HCT116 (cell line): ENCODE measurements at regions not wholly inside any gene's neighbourhood (a gene's known extent, or its start where the extent isn't known, plus 50 kb on each side); places are given as distances from the start of the nearest gene placed in this dataset.

Experiments used
- ATAC-seq: fragments of 200-7000 bp; cut with Tn5 transposase; 2 replicates; pipeline ENCODE4 v1.9.1; 2020; ENCODE audit warnings: mild to moderate bottlenecking, moderate library complexity
- BruUV-seq: library from RNA; stranded (reverse); fragments of 400-500 nt; replicated peaks from 2 replicates; lab custom pipeline; 2021; lab: Mats Ljungman, UMichigan
- CTCF ChIA-PET: fragments of 300-600 bp; sonication (Branson Sonifier 250); formaldehyde crosslinking; loops from one replicate; lab custom pipeline; 2021; ENCODE audit warnings: antibody characterized with exemption; lab: Charles Lee
- POLR2A ChIA-PET: fragments of 300-600, 350-600 bp; sonication (Branson Sonifier 250); formaldehyde crosslinking; loops from one replicate; lab custom pipeline; 2021; ENCODE audit warnings: antibody characterized with exemption; lab: Charles Lee
- RAD21 ChIA-PET, 2 experiments: fragments of 300-600 bp; sonication (Branson Sonifier 250); formaldehyde crosslinking; loops; one replicate each; lab custom pipeline; 2023; ENCODE audit warnings: low total read pairs in 2 of 2; ENCODE audit not compliant: uncharacterized antibody in 2 of 2, unreplicated experiment in 2 of 2, low non-redundant PET in 1 of 2; lab: Charles Lee
- DNase-seq: peaks from one replicate; pipeline ENCODE4 v3.0.0-alpha.2; 2010; ENCODE audit warnings: low read depth, low spot score
- H2AFZ ChIP-seq: fragments of 200-600 bp; shearing (Covaris generic), sonication (generic); 2 replicates; pipeline ENCODE4 v1.6.1; 2017; ENCODE audit warnings: low read depth, mixed run types, mixed read lengths, antibody characterized with exemption, low read length; ENCODE audit not compliant: poor library complexity, severe bottlenecking
- H3K27ac ChIP-seq: 2 replicates; pipeline ENCODE4 v1.5.1; 2012; ENCODE audit warnings: low read depth, low read length
- H3K27me3 ChIP-seq: fragments of 200-600 bp; sonication (generic); 2 replicates; pipeline ENCODE4 v1.6.1; 2016; ENCODE audit warnings: mixed run types, low read length, mixed read lengths; ENCODE audit not compliant: insufficient read depth
- H3K36me3 ChIP-seq, 2 experiments: fragments of 200-500 bp in 1 of 2; fragments of 200-600 bp in 1 of 2; sonication (Bioruptor generic) in 1 of 2; sonication (generic) in 1 of 2; 2 replicates each; pipeline versions ENCODE4 v1.5.1 to v1.6.1; 2014 to 2016; ENCODE audit warnings: low read length in 2 of 2, inconsistent platforms in 1 of 2, mixed read lengths in 1 of 2, mixed run types in 1 of 2; ENCODE audit not compliant: insufficient read depth in 2 of 2, control insufficient read depth in 1 of 2
- H3K4me1 ChIP-seq, 2 experiments: fragments of 200-600 bp in 1 of 2; sonication (generic) in 1 of 2; 2 replicates each; pipeline versions ENCODE4 v1.5.1 to v1.6.1; 2012 to 2017; ENCODE audit warnings: low read length in 2 of 2, inconsistent platforms in 1 of 2, mild to moderate bottlenecking in 1 of 2, mixed read lengths in 1 of 2, mixed run types in 1 of 2, moderate library complexity in 1 of 2; ENCODE audit not compliant: insufficient read depth in 2 of 2, control insufficient read depth in 1 of 2
- H3K4me2 ChIP-seq: fragments of 200-600 bp; sonication (generic); 2 replicates; pipeline ENCODE4 v1.6.1; 2017; ENCODE audit warnings: mixed run types, low read length, mixed read lengths
- H3K4me3 ChIP-seq, 2 experiments: fragments of 200-600 bp in 1 of 2; sonication (generic) in 1 of 2; replicated peaks in 1 of 2; 2 replicates each; pipeline ENCODE4 v1.5.1; 2011 to 2016; ENCODE audit warnings: low read length in 2 of 2, control low read depth in 1 of 2, low read depth in 1 of 2, mild to moderate bottlenecking in 1 of 2, mixed read lengths in 1 of 2, mixed run types in 1 of 2
- H3K79me2 ChIP-seq: fragments of 200-600 bp; sonication (generic); 2 replicates; pipeline ENCODE4 v1.6.1; 2017; ENCODE audit warnings: mild to moderate bottlenecking, mixed run types, low read length, moderate library complexity, mixed read lengths; ENCODE audit not compliant: insufficient read depth
- H3K9ac ChIP-seq: fragments of 200-600 bp; sonication (generic); 2 replicates; pipeline ENCODE4 v1.6.1; 2016; ENCODE audit warnings: low read length, mixed read lengths
- H3K9me2 ChIP-seq: fragments of 200-600 bp; sonication (generic), shearing (Covaris generic); 2 replicates; pipeline ENCODE4 v1.6.1; 2017; ENCODE audit warnings: mixed run types, mild to moderate bottlenecking, moderate library complexity; ENCODE audit not compliant: insufficient read depth
- H3K9me3 ChIP-seq, 2 experiments: fragments of 200-500 bp in 1 of 2; fragments of 200-600 bp in 1 of 2; sonication (Bioruptor generic) in 1 of 2; sonication (generic) in 1 of 2; 2 replicates each; pipeline ENCODE4 v1.6.1; 2014 to 2017; ENCODE audit warnings: low read length in 2 of 2, mixed read lengths in 2 of 2, inconsistent platforms in 1 of 2, low read depth in 1 of 2, mild to moderate bottlenecking in 1 of 2, mixed run types in 1 of 2, moderate library complexity in 1 of 2; ENCODE audit not compliant: control insufficient read depth in 1 of 2, insufficient read depth in 1 of 2
- H4K20me1 ChIP-seq: fragments of 200-600 bp; sonication (generic), shearing (Covaris generic); 2 replicates; pipeline ENCODE4 v1.6.1; 2017; ENCODE audit warnings: mixed run types, mild to moderate bottlenecking, moderate library complexity; ENCODE audit not compliant: insufficient read depth
- ATF3 ChIP-seq: IDR thresholded peaks from 2 replicates; pipeline ENCODE4 v1.6.1; 2012
- CBX3 ChIP-seq: IDR thresholded peaks from 2 replicates; pipeline ENCODE4 v1.6.1; 2012; ENCODE audit warnings: low read depth
- CEBPB ChIP-seq: IDR thresholded peaks from 2 replicates; pipeline ENCODE4 v1.6.1; 2012; ENCODE audit warnings: low read depth
- EGR1 ChIP-seq: IDR thresholded peaks from 2 replicates; pipeline ENCODE4 v1.6.1; 2012; ENCODE audit warnings: low read depth
- ELF1 ChIP-seq: IDR thresholded peaks from 2 replicates; pipeline ENCODE4 v1.6.1; 2012; ENCODE audit warnings: low read depth, borderline replicate concordance
- EZH2 ChIP-seq: fragments of 200-600 bp; sonication (generic); IDR thresholded peaks from 2 replicates; pipeline ENCODE4 v1.6.1; 2017; ENCODE audit warnings: antibody characterized with exemption, mixed run types
- FOSL1 ChIP-seq: IDR thresholded peaks from 2 replicates; pipeline ENCODE4 v1.6.1; 2012; ENCODE audit warnings: low read depth
- JUND ChIP-seq: IDR thresholded peaks from 2 replicates; pipeline ENCODE4 v1.6.1; 2012
- MAX ChIP-seq: IDR thresholded peaks from 2 replicates; pipeline ENCODE4 v1.6.1; 2012
- POLR2A ChIP-seq: IDR thresholded peaks from 2 replicates; pipeline ENCODE4 v1.7.0; 2011; ENCODE audit warnings: borderline replicate concordance; ENCODE audit not compliant: insufficient read depth, insufficient read length; ENCODE audit errors: extremely low read depth
- POLR2AphosphoS5 ChIP-seq: IDR thresholded peaks from 2 replicates; pipeline ENCODE4 v1.6.1; 2011; ENCODE audit warnings: mild to moderate bottlenecking, low read depth, low read length, moderate library complexity
- SIN3A ChIP-seq: IDR thresholded peaks from 2 replicates; pipeline ENCODE4 v1.6.1; 2012; ENCODE audit warnings: low read depth
- TCF7L2 ChIP-seq: IDR thresholded peaks from 2 replicates; pipeline ENCODE4 v1.7.0; 2011; ENCODE audit warnings: borderline replicate concordance, inconsistent platforms; ENCODE audit not compliant: insufficient read depth, insufficient read length; ENCODE audit errors: extremely low read depth
- YY1 ChIP-seq: IDR thresholded peaks from 2 replicates; pipeline ENCODE4 v1.6.1; 2011; ENCODE audit warnings: low read length, low read depth, moderate library complexity, mild to moderate bottlenecking; ENCODE audit not compliant: insufficient replicate concordance; ENCODE audit errors: extremely low read depth
- ZFX ChIP-seq: fragments of 450-650 bp; IDR thresholded peaks from 2 replicates; pipeline ENCODE4 v1.6.1; 2017
- ZNF274 ChIP-seq: fragments of 200-500 bp; sonication (Bioruptor generic); IDR thresholded peaks from 2 replicates; pipeline ENCODE4 v1.6.1; 2014; ENCODE audit warnings: mild to moderate bottlenecking, low read depth, low read length, inconsistent platforms
- intact Hi-C: fragments of 100-400 bp; cut with micrococcal nuclease; formaldehyde crosslinking; loops from 2 replicates; pipeline ENCODE4 v1.10.0; 2022
- TF ChIP-seq, protein P1 (sequence below): IDR thresholded peaks from 2 replicates; pipeline ENCODE4 v1.6.1; 2011; ENCODE audit warnings: mild to moderate bottlenecking, low read length, moderate library complexity; ENCODE audit not compliant: insufficient replicate concordance; ENCODE audit errors: extremely low read depth
- TF ChIP-seq, protein P2 (sequence below): IDR thresholded peaks from 2 replicates; pipeline ENCODE4 v1.6.1; 2012; ENCODE audit warnings: low read depth

GRCh38 chr10:85429126-85429525 lies 937.5 kb downstream of the GRID1 start:
- TF ChIP-seq, protein P1, sequence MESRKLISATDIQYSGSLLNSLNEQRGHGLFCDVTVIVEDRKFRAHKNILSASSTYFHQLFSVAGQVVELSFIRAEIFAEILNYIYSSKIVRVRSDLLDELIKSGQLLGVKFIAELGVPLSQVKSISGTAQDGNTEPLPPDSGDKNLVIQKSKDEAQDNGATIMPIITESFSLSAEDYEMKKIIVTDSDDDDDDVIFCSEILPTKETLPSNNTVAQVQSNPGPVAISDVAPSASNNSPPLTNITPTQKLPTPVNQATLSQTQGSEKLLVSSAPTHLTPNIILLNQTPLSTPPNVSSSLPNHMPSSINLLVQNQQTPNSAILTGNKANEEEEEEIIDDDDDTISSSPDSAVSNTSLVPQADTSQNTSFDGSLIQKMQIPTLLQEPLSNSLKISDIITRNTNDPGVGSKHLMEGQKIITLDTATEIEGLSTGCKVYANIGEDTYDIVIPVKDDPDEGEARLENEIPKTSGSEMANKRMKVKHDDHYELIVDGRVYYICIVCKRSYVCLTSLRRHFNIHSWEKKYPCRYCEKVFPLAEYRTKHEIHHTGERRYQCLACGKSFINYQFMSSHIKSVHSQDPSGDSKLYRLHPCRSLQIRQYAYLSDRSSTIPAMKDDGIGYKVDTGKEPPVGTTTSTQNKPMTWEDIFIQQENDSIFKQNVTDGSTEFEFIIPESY, result no peak
- TF ChIP-seq ZFX, result no peak
- no peak for TF ChIP-seq MAX
- TF ChIP-seq YY1, result no peak
- TF ChIP-seq POLR2A, result no peak
- TF ChIP-seq CBX3, result no peak
- TF ChIP-seq JUND, result no peak
- TF ChIP-seq ATF3, result no peak
- no peak for TF ChIP-seq EGR1
- no peak for TF ChIP-seq TCF7L2
- no peak for TF ChIP-seq ZNF274
- TF ChIP-seq POLR2AphosphoS5, result no peak
- no peak for TF ChIP-seq CEBPB
- no peak for TF ChIP-seq FOSL1
- no peak for TF ChIP-seq SIN3A
- TF ChIP-seq ELF1, result no peak
- TF ChIP-seq, protein P2, sequence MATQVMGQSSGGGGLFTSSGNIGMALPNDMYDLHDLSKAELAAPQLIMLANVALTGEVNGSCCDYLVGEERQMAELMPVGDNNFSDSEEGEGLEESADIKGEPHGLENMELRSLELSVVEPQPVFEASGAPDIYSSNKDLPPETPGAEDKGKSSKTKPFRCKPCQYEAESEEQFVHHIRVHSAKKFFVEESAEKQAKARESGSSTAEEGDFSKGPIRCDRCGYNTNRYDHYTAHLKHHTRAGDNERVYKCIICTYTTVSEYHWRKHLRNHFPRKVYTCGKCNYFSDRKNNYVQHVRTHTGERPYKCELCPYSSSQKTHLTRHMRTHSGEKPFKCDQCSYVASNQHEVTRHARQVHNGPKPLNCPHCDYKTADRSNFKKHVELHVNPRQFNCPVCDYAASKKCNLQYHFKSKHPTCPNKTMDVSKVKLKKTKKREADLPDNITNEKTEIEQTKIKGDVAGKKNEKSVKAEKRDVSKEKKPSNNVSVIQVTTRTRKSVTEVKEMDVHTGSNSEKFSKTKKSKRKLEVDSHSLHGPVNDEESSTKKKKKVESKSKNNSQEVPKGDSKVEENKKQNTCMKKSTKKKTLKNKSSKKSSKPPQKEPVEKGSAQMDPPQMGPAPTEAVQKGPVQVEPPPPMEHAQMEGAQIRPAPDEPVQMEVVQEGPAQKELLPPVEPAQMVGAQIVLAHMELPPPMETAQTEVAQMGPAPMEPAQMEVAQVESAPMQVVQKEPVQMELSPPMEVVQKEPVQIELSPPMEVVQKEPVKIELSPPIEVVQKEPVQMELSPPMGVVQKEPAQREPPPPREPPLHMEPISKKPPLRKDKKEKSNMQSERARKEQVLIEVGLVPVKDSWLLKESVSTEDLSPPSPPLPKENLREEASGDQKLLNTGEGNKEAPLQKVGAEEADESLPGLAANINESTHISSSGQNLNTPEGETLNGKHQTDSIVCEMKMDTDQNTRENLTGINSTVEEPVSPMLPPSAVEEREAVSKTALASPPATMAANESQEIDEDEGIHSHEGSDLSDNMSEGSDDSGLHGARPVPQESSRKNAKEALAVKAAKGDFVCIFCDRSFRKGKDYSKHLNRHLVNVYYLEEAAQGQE, result no peak
- TF ChIP-seq EZH2, result no peak
- ChIA-PET RAD21 (no interaction called here), POLR2A (no interaction called here), CTCF (no interaction called here)
- Histone ChIP-seq H2AFZ (no peak overlapping the region), H3K27ac (no peak overlapping the region), H3K4me1 (no peaks in the 10 kb centered on the region), H4K20me1 (no peaks in the 10 kb centered on the region), H3K9ac (no peak overlapping the region), H3K79me2 (no peaks in the 10 kb centered on the region), H3K36me3 (no peaks in the 10 kb centered on the region), H3K9me3 (no peaks in the 10 kb centered on the region), H3K4me2 (no peak overlapping the region), H3K9me2 (no peaks in the 10 kb centered on the region), H3K27me3 (peaks cover 37% of the 10 kb centered on the region), H3K4me3 (no peak overlapping the region)
- no TSS peak for BruUV-seq
- DNase-seq (no peak), ATAC-seq (no peak)
- intact Hi-C loops, result no loop called here
